ENCODE measurements at regions not wholly inside any gene's neighbourhood (a gene's known extent, or its start where the extent isn't known, plus 50 kb on each side); places are given as distances from the start of the nearest gene placed in this dataset.

DNA sequence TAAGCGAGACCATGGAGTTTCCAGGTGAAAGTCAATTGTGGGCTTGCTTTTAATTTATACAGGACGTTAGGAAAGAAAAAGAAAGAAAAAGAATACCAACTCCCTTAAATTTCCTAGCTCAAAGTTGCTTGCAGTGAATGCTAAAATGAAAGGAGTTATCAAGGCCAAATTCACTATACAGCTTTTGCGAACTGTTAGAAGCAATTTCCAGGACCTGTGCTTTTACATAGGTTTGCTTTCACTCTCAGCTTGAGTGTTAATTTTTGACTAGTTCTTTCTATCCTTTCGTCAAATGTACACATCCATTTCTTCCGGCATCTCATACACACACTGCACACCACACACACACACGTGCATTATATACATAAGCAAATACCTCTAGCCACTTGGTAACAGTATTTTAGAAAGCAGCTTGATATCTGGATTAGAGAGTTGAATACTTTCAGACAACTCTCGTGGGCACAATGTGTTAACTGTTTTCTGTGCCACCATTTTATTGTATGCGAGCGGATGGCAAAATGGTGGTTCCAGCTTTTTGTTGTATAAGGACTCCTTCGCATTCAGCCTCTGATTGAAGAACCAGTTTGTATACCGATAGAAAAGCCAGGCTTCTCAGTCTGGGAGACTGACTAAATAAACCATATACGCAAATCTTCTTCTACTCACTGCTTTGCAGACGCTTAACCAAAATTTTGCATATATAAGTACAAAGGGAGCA lies 381.8 kb downstream of the MTX2 start:
- TF ChIP-seq, protein P1, sequence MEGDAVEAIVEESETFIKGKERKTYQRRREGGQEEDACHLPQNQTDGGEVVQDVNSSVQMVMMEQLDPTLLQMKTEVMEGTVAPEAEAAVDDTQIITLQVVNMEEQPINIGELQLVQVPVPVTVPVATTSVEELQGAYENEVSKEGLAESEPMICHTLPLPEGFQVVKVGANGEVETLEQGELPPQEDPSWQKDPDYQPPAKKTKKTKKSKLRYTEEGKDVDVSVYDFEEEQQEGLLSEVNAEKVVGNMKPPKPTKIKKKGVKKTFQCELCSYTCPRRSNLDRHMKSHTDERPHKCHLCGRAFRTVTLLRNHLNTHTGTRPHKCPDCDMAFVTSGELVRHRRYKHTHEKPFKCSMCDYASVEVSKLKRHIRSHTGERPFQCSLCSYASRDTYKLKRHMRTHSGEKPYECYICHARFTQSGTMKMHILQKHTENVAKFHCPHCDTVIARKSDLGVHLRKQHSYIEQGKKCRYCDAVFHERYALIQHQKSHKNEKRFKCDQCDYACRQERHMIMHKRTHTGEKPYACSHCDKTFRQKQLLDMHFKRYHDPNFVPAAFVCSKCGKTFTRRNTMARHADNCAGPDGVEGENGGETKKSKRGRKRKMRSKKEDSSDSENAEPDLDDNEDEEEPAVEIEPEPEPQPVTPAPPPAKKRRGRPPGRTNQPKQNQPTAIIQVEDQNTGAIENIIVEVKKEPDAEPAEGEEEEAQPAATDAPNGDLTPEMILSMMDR (conservative IDR thresholded peaks at IDR 0.05; ENCODE audit: low read depth, low read length): no peak
- TF ChIP-seq EZH2 (IDR thresholded peaks at IDR 0.05; ENCODE audit: low read length, unreplicated experiment) (no peak), EZH2phosphoT487 (IDR thresholded peaks at IDR 0.05; ENCODE audit: borderline replicate concordance, low read length) (no peak)
